K562 (cell line): ENCODE measurements at regions not wholly inside any gene's neighbourhood (a gene's known extent, or its start where the extent isn't known, plus 50 kb on each side); places are given as distances from the start of the nearest gene placed in this dataset.

Source experiments
- CREB5 ChIP-seq: fragments of 250-450 bp; sonication (Bioruptor Pico); IDR thresholded peaks from 2 replicates; pipeline ENCODE4 v1.5.0; 2020; ENCODE audit warnings: mild to moderate bottlenecking
- CXXC5 ChIP-seq: fragments of 250-450 bp; sonication (Bioruptor Pico); IDR thresholded peaks from 2 replicates; pipeline ENCODE4 v1.8.0; 2022; ENCODE audit warnings: inconsistent platforms, mild to moderate bottlenecking, moderate library complexity
- E2F6 ChIP-seq, 2 experiments: IDR thresholded peaks; 2 replicates each; pipeline ENCODE4 v1.6.1; 2011; ENCODE audit warnings: borderline replicate concordance in 1 of 2, control low read depth in 1 of 2, low read depth in 1 of 2, low read length in 1 of 2, mild to moderate bottlenecking in 1 of 2, mixed read lengths in 1 of 2, moderate library complexity in 1 of 2; ENCODE audit not compliant: insufficient read depth in 1 of 2, insufficient read length in 1 of 2, poor library complexity in 1 of 2, severe bottlenecking in 1 of 2; ENCODE audit errors: extremely low read depth in 1 of 2
- GABPA ChIP-seq: fragments of 200-800 bp; sonication (Bioruptor generic); conservative IDR thresholded peaks from 2 replicates; pipeline ENCODE4 v1.6.1; 2016; ENCODE audit warnings: low read depth, missing genetic modification characterization, missing compliant biosample characterization
- HSF4 ChIP-seq: fragments of 250-450 bp; sonication (Bioruptor Pico); IDR thresholded peaks from 2 replicates; pipeline ENCODE4 v2.1.2; 2022; ENCODE audit warnings: mild to moderate bottlenecking, moderate library complexity, borderline replicate concordance
- MXI1 ChIP-seq: IDR thresholded peaks from 2 replicates; pipeline ENCODE4 v1.6.1; 2011; ENCODE audit warnings: low read depth, mild to moderate bottlenecking, improper control_type of control experiment, low read length
- MYBL2 ChIP-seq, 2 experiments: fragments of 450-650 bp in 1 of 2; sonication (generic) in 1 of 2; formaldehyde crosslinking in 1 of 2; IDR thresholded peaks; 2 replicates each; pipeline versions ENCODE4 v1.6.1 to v1.8.1; 2017 to 2022; ENCODE audit warnings: borderline replicate concordance in 1 of 2, inconsistent platforms in 1 of 2, low read depth in 1 of 2, mild to moderate bottlenecking in 1 of 2, missing genetic modification reagents in 1 of 2, moderate library complexity in 1 of 2
- NCOR1 ChIP-seq: fragments of 450-650 bp; IDR thresholded peaks from 2 replicates; pipeline ENCODE4 v1.6.1; 2016; ENCODE audit warnings: mild to moderate bottlenecking, moderate library complexity
- NFIC ChIP-seq: fragments of 450-650 bp; IDR thresholded peaks from 2 replicates; pipeline ENCODE4 v1.6.1; 2017; ENCODE audit warnings: mild to moderate bottlenecking, inconsistent platforms
- RBM17 ChIP-seq: fragments of 200-400 bp; formaldehyde crosslinking; IDR thresholded peaks from 2 replicates; pipeline ENCODE4 v1.6.1; 2017; ENCODE audit warnings: low read depth, mild to moderate bottlenecking, low read length, borderline replicate concordance
- SRSF3 ChIP-seq: fragments of 200-400 bp; formaldehyde crosslinking; IDR thresholded peaks from 2 replicates; pipeline ENCODE4 v1.6.1; 2016; ENCODE audit warnings: mild to moderate bottlenecking, low read length, moderate library complexity; ENCODE audit not compliant: insufficient read depth
- TAF15 ChIP-seq: fragments of 200-400 bp; formaldehyde crosslinking; IDR thresholded peaks from 2 replicates; pipeline ENCODE4 v1.6.1; 2017; ENCODE audit warnings: mild to moderate bottlenecking, low read depth, low read length, moderate library complexity
- XRCC5 ChIP-seq: fragments of 200-400 bp; formaldehyde crosslinking; IDR thresholded peaks from 2 replicates; pipeline ENCODE4 v1.6.1; 2017; ENCODE audit warnings: low read depth, mild to moderate bottlenecking, low read length
- ZBTB7A ChIP-seq: IDR thresholded peaks from 2 replicates; pipeline ENCODE4 v1.6.1; 2011; ENCODE audit warnings: low read depth, mild to moderate bottlenecking, low read length, moderate library complexity, borderline replicate concordance; ENCODE audit not compliant: control insufficient read depth
- ZNF318 ChIP-seq, 2 experiments: fragments of 450-650 bp; IDR thresholded peaks; 2 replicates each; pipeline ENCODE4 v1.6.1; 2016; ENCODE audit warnings: mild to moderate bottlenecking in 2 of 2, borderline replicate concordance in 1 of 2, low read depth in 1 of 2, moderate library complexity in 1 of 2

- TF ChIP-seq NFIC (no peak), MYBL2 (IDR thresholded peaks at IDR 0.05; ENCODE audit: low read depth) (no peak), MYBL2 (CRISPR knock-in tag; IDR thresholded peaks at IDR 0.05; ENCODE audit: borderline replicate concordance) (no peak), MXI1 (no peak), CREB5 (CRISPR knock-in tag) (no peak), ZBTB7A (no peak), HSF4 (no peak), SRSF3 (no peak), CXXC5 (CRISPR knock-in tag) (no peak), E2F6 (IDR thresholded peaks at IDR 0.05; ENCODE audit: borderline replicate concordance in 1 of 2, extremely low read depth in 1 of 2, insufficient read depth in 1 of 2, insufficient read length in 1 of 2, low read depth in 1 of 2, low read length in 1 of 2, poor library complexity in 1 of 2, severe bottlenecking in 1 of 2) (no peak), RBM17 (no peak), TAF15 (no peak), GABPA (tag) (no peak), ZNF318 (IDR thresholded peaks at IDR 0.05; ENCODE audit: borderline replicate concordance in 1 of 2, low read depth in 1 of 2) (no peak), XRCC5 (no peak), NCOR1 (no peak)
Observed at GRCh38 chr19:32201211-32201610, 144.2 kb upstream of the ZNF507 start (continued).
